ENCODE measurements at regions not wholly inside any gene's neighbourhood (a gene's known extent, or its start where the extent isn't known, plus 50 kb on each side); places are given as distances from the start of the nearest gene placed in this dataset.

DNA sequence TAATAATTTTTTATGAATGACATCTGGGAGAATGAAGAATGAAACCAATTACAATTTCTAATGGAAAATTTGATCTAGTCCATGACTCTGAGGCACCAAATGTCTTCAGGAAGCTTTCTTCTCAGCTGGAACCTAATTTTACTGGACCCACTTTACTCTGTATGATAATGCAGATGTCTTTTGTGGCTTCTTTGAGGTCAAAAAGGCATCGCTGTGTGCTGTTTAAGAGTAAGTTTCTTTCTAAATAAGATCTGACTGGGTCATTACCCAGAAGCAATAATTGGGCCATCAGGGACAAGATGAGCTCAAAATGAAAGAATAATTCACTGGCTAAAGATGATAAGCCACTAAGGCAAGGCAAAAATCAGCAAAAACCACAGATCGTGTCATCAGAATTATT, 633.4 kb downstream of the PSAT1 start:
- TF ChIP-seq FOXM1 (IDR thresholded peaks at IDR 0.05; ENCODE audit: borderline replicate concordance): no peak
- no peak for TF ChIP-seq FOXA1 (IDR thresholded peaks at IDR 0.05)
- no peak for TF ChIP-seq FOXK2 (IDR thresholded peaks at IDR 0.05)
- TF ChIP-seq HDGF (IDR thresholded peaks at IDR 0.05; ENCODE audit: borderline replicate concordance): no peak
- TF ChIP-seq ARNT (IDR thresholded peaks at IDR 0.05): no peak
- TF ChIP-seq BHLHE40 (IDR thresholded peaks at IDR 0.05; ENCODE audit: borderline replicate concordance): no peak
- no peak for TF ChIP-seq NFRKB (IDR thresholded peaks at IDR 0.05)
- TF ChIP-seq TARDBP (IDR thresholded peaks at IDR 0.05): no peak
- TF ChIP-seq, protein P1, sequence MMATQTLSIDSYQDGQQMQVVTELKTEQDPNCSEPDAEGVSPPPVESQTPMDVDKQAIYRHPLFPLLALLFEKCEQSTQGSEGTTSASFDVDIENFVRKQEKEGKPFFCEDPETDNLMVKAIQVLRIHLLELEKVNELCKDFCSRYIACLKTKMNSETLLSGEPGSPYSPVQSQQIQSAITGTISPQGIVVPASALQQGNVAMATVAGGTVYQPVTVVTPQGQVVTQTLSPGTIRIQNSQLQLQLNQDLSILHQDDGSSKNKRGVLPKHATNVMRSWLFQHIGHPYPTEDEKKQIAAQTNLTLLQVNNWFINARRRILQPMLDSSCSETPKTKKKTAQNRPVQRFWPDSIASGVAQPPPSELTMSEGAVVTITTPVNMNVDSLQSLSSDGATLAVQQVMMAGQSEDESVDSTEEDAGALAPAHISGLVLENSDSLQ (IDR thresholded peaks at IDR 0.05): no peak
- no peak for TF ChIP-seq CTBP1 (IDR thresholded peaks at IDR 0.05; ENCODE audit: borderline replicate concordance)
- TF ChIP-seq ELF4 (IDR thresholded peaks at IDR 0.05): no peak
